MCF 10A (cell line): ENCODE measurements at regions not wholly inside any gene's neighbourhood (a gene's known extent, or its start where the extent isn't known, plus 50 kb on each side); places are given as distances from the start of the nearest gene placed in this dataset.
"Not testable (repeated sequence)": the region's sequence is repeated elsewhere in the genome, so short reads cannot be mapped to it uniquely, and the experiment has no call there.

Source experiments
- BruUV-seq: library from RNA; stranded (reverse); fragments of 400-500 nt; replicated peaks from 2 replicates; lab custom pipeline; 2021; lab: Mats Ljungman, UMichigan
- CTCF ChIA-PET: fragments of 300-600 bp; sonication (Branson Sonifier 250); formaldehyde crosslinking; extraction: SDS; loops from one replicate; lab custom pipeline; 2021; ENCODE audit warnings: antibody characterized with exemption, inconsistent platforms; lab: Yijun Ruan, JAX
- POLR2A ChIA-PET: fragments of 300-600, 350-650 bp; sonication (Branson Sonifier 250); formaldehyde crosslinking; extraction: SDS; loops from one replicate; lab custom pipeline; 2020; ENCODE audit warnings: antibody characterized with exemption, inconsistent platforms; lab: Yijun Ruan, JAX
- DNase-seq: peaks from one replicate; pipeline ENCODE4 v3.0.0-alpha.2; 2018; ENCODE audit not compliant: unreplicated experiment
- H3K27ac Mint-ChIP-seq: one replicate; pipeline ENCODE4 v1.8.0; 2022; ENCODE audit warnings: mild to moderate bottlenecking, low read depth, mixed read lengths; ENCODE audit not compliant: unreplicated experiment
- H3K27me3 Mint-ChIP-seq: one replicate; pipeline ENCODE4 v1.8.0; 2022; ENCODE audit warnings: mixed read lengths; ENCODE audit not compliant: insufficient read depth, unreplicated experiment
- H3K36me3 Mint-ChIP-seq: one replicate; pipeline ENCODE4 v1.8.0; 2022; ENCODE audit warnings: mild to moderate bottlenecking, moderate library complexity, mixed read lengths; ENCODE audit not compliant: insufficient read depth, unreplicated experiment
- H3K4me1 Mint-ChIP-seq: one replicate; pipeline ENCODE4 v1.8.0; 2022; ENCODE audit warnings: mixed read lengths; ENCODE audit not compliant: insufficient read depth, unreplicated experiment
- H3K4me3 Mint-ChIP-seq: one replicate; pipeline ENCODE4 v1.8.0; 2022; ENCODE audit warnings: mild to moderate bottlenecking, moderate library complexity, mixed read lengths; ENCODE audit not compliant: unreplicated experiment
- H3K9me3 Mint-ChIP-seq: one replicate; pipeline ENCODE4 v1.8.0; 2022; ENCODE audit warnings: mixed read lengths; ENCODE audit not compliant: unreplicated experiment
- CTCF ChIP-seq: fragments of 200-600 bp; IDR thresholded peaks from one replicate; pipeline ENCODE4 v1.8.0; 2022; ENCODE audit warnings: antibody characterized with exemption, mild to moderate bottlenecking; ENCODE audit not compliant: unreplicated experiment
- intact Hi-C: fragments of 100-400 bp; cut with micrococcal nuclease; formaldehyde crosslinking; loops from 2 replicates; pipeline ENCODE4 v1.14.1; 2022

- intact Hi-C loops = no loop called here
- Mint-ChIP-seq H3K36me3 (no peaks in the 10 kb centered on the region), H3K27ac (no peak overlapping the region), H3K4me1 (no peaks in the 10 kb centered on the region), H3K9me3 (peaks cover 15% of the 10 kb centered on the region), H3K4me3 (no peak overlapping the region), H3K27me3 (no peaks in the 10 kb centered on the region)
- ChIA-PET CTCF (interaction anchor here (0.6 kb wide), 2 partner anchors 29 to 480 kb away, joined by 3 read pairs; no protein-coding TSS in a partner anchor), POLR2A (no interaction called here)
- TF ChIP-seq CTCF = no peak
- no peak for DNase-seq
- no TSS peak for BruUV-seq
These were observed 398.4 kb upstream of the IRX2 start for GRCh38 chr5:3149899-3150298.

GRCh38 chr5:3147405-3147804, 395.9 kb upstream of the IRX2 start:
- H3K4me3 Mint-ChIP-seq, POLR2A ChIA-PET, intact Hi-C loops, DNase-seq, H3K27ac Mint-ChIP-seq, H3K27me3 Mint-ChIP-seq, BruUV-seq, H3K4me1 Mint-ChIP-seq, CTCF ChIA-PET, H3K36me3 Mint-ChIP-seq: not testable (repeated sequence)
- peaks cover 15% of the 10 kb centered on the region for H3K9me3 Mint-ChIP-seq

GRCh38 chr5:3145641-3146040, 394.2 kb upstream of the IRX2 start:
- no peak for DNase-seq
- BruUV-seq = no TSS peak
- intact Hi-C loops = no loop called here
- no peak for TF ChIP-seq CTCF
- H3K36me3 Mint-ChIP-seq = no peaks in the 10 kb centered on the region
- no peak overlapping the region for H3K27ac Mint-ChIP-seq
- peaks cover 7% of the 10 kb centered on the region for H3K9me3 Mint-ChIP-seq
- POLR2A ChIA-PET = no interaction called here
- CTCF ChIA-PET = no interaction called here
- no peaks in the 10 kb centered on the region for H3K27me3 Mint-ChIP-seq
- no peaks in the 10 kb centered on the region for H3K4me1 Mint-ChIP-seq
- no peak overlapping the region for H3K4me3 Mint-ChIP-seq

GRCh38 chr5:3143382-3143781, 391.9 kb upstream of the IRX2 start:
- H3K9me3 Mint-ChIP-seq = peaks cover 7% of the 10 kb centered on the region

More at GRCh38 chr5:3143382-3143781, 391.9 kb upstream of the IRX2 start:
- no peak for DNase-seq
- no peaks in the 10 kb centered on the region for H3K36me3 Mint-ChIP-seq
- no peaks in the 10 kb centered on the region for H3K27me3 Mint-ChIP-seq
- H3K4me3 Mint-ChIP-seq = no peak overlapping the region
- CTCF ChIA-PET = no interaction called here
- no peak for TF ChIP-seq CTCF
- intact Hi-C loops = no loop called here
- POLR2A ChIA-PET = no interaction called here
- H3K4me1 Mint-ChIP-seq = peaks cover 6% of the 10 kb centered on the region
- BruUV-seq = no TSS peak
- H3K27ac Mint-ChIP-seq = no peak overlapping the region
